MM.1S (cell line): ENCODE measurements at regions not wholly inside any gene's neighbourhood (a gene's known extent, or its start where the extent isn't known, plus 50 kb on each side); places are given as distances from the start of the nearest gene placed in this dataset.

ENCODE experiments used
- DNase-seq: peaks from one replicate; pipeline ENCODE4 v3.0.0-alpha.2; 2015
- H2AFZ ChIP-seq: fragments of 300-600 bp; sonication (generic); 2 replicates; pipeline ENCODE4 v1.6.0; 2016; ENCODE audit warnings: antibody characterized with exemption, low read length
- H3F3A ChIP-seq: fragments of 300-600 bp; sonication (generic); 2 replicates; pipeline ENCODE4 v1.6.1; 2016; ENCODE audit warnings: mild to moderate bottlenecking, antibody characterized with exemption, low read length, moderate library complexity, mixed read lengths; ENCODE audit not compliant: insufficient read depth
- H3K27ac ChIP-seq: fragments of 300-600 bp; sonication (generic); 2 replicates; pipeline ENCODE4 v1.5.1; 2016; ENCODE audit warnings: mild to moderate bottlenecking, low read length
- H3K27me3 ChIP-seq: fragments of 300-600 bp; sonication (generic); replicated peaks from 2 replicates; pipeline ENCODE4 v1.6.0; 2016; ENCODE audit warnings: low read length; ENCODE audit not compliant: insufficient read depth
- H3K36me3 ChIP-seq: fragments of 300-600 bp; sonication (generic); replicated peaks from 2 replicates; pipeline ENCODE4 v1.6.1; 2016; ENCODE audit warnings: mild to moderate bottlenecking, low read length, mixed read lengths; ENCODE audit not compliant: insufficient read depth
- H3K4me1 ChIP-seq: fragments of 300-600 bp; sonication (generic); 2 replicates; pipeline ENCODE4 v1.6.1; 2016; ENCODE audit warnings: low read length, mixed read lengths
- H3K4me2 ChIP-seq: fragments of 300-600 bp; sonication (generic); 2 replicates; pipeline ENCODE4 v1.6.0; 2016; ENCODE audit warnings: low read depth, low read length
- H3K4me3 ChIP-seq: fragments of 300-600 bp; sonication (generic); 2 replicates; pipeline ENCODE4 v1.5.1; 2016; ENCODE audit warnings: low read length, mixed read lengths
- H3K79me2 ChIP-seq: fragments of 300-600 bp; sonication (generic); 2 replicates; pipeline ENCODE4 v1.6.1; 2016; ENCODE audit warnings: mixed run types, low read length, mixed read lengths
- H3K9ac ChIP-seq: fragments of 300-600 bp; sonication (generic); 2 replicates; pipeline ENCODE4 v1.6.1; 2016; ENCODE audit warnings: low read length, mixed read lengths
- H3K9me2 ChIP-seq: fragments of 300-600 bp; sonication (generic); replicated peaks from 2 replicates; pipeline ENCODE4 v1.6.1; 2016; ENCODE audit warnings: mild to moderate bottlenecking, low read length, mixed read lengths; ENCODE audit not compliant: insufficient read depth
- H3K9me3 ChIP-seq: fragments of 300-600 bp; sonication (generic); replicated peaks from 2 replicates; pipeline ENCODE4 v1.6.1; 2016; ENCODE audit warnings: mild to moderate bottlenecking, low read length, mixed read lengths; ENCODE audit not compliant: insufficient read depth
- H4K20me1 ChIP-seq: fragments of 300-600 bp; sonication (generic); 2 replicates; pipeline ENCODE4 v1.6.1; 2016; ENCODE audit warnings: mild to moderate bottlenecking, low read length, moderate library complexity, mixed read lengths; ENCODE audit not compliant: insufficient read depth
- CTCF ChIP-seq: fragments of 300-600 bp; sonication (generic); IDR thresholded peaks from 2 replicates; pipeline ENCODE4 v1.5.1; 2016; ENCODE audit warnings: antibody characterized with exemption, low read length, mixed read lengths
- EZH2 ChIP-seq: fragments of 300-600 bp; sonication (generic); optimal IDR thresholded peaks from 2 replicates; pipeline ENCODE3; 2017; ENCODE audit warnings: low read depth, mild to moderate bottlenecking, antibody characterized with exemption, low read length, mixed read lengths
- EZH2phosphoT487 ChIP-seq: fragments of 300-600 bp; sonication (generic); IDR thresholded peaks from 2 replicates; pipeline ENCODE4 v1.6.1; 2018; ENCODE audit warnings: antibody characterized with exemption, low read length

- Histone ChIP-seq H2AFZ (no peak overlapping the region), H3K36me3 (no peaks in the 10 kb centered on the region), H3K9me2 (no peaks in the 10 kb centered on the region), H3K9ac (no peak overlapping the region), H3K79me2 (no peaks in the 10 kb centered on the region), H3K27ac (no peak overlapping the region), H3K4me2 (no peak overlapping the region), H3K4me3 (no peak overlapping the region), H4K20me1 (no peaks in the 10 kb centered on the region), H3F3A (no peaks in the 10 kb centered on the region), H3K4me1 (no peaks in the 10 kb centered on the region), H3K9me3 (no peaks in the 10 kb centered on the region), H3K27me3 (no peaks in the 10 kb centered on the region)
- TF ChIP-seq EZH2phosphoT487 = no peak
- TF ChIP-seq CTCF = no peak
- no peak for TF ChIP-seq EZH2
- no peak for DNase-seq
These were observed 68.8 kb downstream of the ZNF608 start for GRCh38 chr5:124677374-124678351.

GRCh38 chr5:124675931-124676846 is 70.2 kb downstream of the ZNF608 start:
- no peak overlapping the region for H3K9ac ChIP-seq
- H3K4me3 ChIP-seq = no peak overlapping the region
- H3F3A ChIP-seq = no peaks in the 10 kb centered on the region
- H3K4me2 ChIP-seq = no peak overlapping the region
- no peak overlapping the region for H2AFZ ChIP-seq
- H3K27ac ChIP-seq = no peak overlapping the region
- no peak for TF ChIP-seq EZH2
- TF ChIP-seq EZH2phosphoT487 = no peak
- no peak for TF ChIP-seq CTCF
- no peaks in the 10 kb centered on the region for H3K79me2 ChIP-seq
- H3K27me3 ChIP-seq = no peaks in the 10 kb centered on the region
- no peaks in the 10 kb centered on the region for H3K9me3 ChIP-seq
- no peaks in the 10 kb centered on the region for H3K36me3 ChIP-seq
- no peaks in the 10 kb centered on the region for H3K9me2 ChIP-seq
- H3K4me1 ChIP-seq = no peaks in the 10 kb centered on the region
- DNase-seq = no peak
- H4K20me1 ChIP-seq = no peaks in the 10 kb centered on the region

GRCh38 chr5:124671193-124671592 is 75.2 kb downstream of the ZNF608 start:
- Histone ChIP-seq H3K4me3 (no peak overlapping the region), H3K27ac (no peak overlapping the region), H3F3A (no peaks in the 10 kb centered on the region), H4K20me1 (no peaks in the 10 kb centered on the region), H3K4me1 (no peaks in the 10 kb centered on the region), H3K9me3 (no peaks in the 10 kb centered on the region), H3K36me3 (no peaks in the 10 kb centered on the region), H3K9ac (no peak overlapping the region), H3K79me2 (no peaks in the 10 kb centered on the region), H3K27me3 (no peaks in the 10 kb centered on the region), H3K4me2 (no peak overlapping the region), H2AFZ (no peak overlapping the region), H3K9me2 (no peaks in the 10 kb centered on the region)
- no peak for TF ChIP-seq EZH2phosphoT487
- TF ChIP-seq EZH2 = no peak
- TF ChIP-seq CTCF = no peak
- no peak for DNase-seq
